HCT116 (cell line): ENCODE measurements at regions not wholly inside any gene's neighbourhood (a gene's known extent, or its start where the extent isn't known, plus 50 kb on each side); places are given as distances from the start of the nearest gene placed in this dataset.

ENCODE experiments used
- ATAC-seq: fragments of 200-7000 bp; cut with Tn5 transposase; 2 replicates; pipeline ENCODE4 v1.9.1; 2020; ENCODE audit warnings: mild to moderate bottlenecking, moderate library complexity
- BruUV-seq: library from RNA; stranded (reverse); fragments of 400-500 nt; replicated peaks from 2 replicates; lab custom pipeline; 2021; lab: Mats Ljungman, UMichigan
- CTCF ChIA-PET: fragments of 300-600 bp; sonication (Branson Sonifier 250); formaldehyde crosslinking; loops from one replicate; lab custom pipeline; 2021; ENCODE audit warnings: antibody characterized with exemption; lab: Charles Lee
- POLR2A ChIA-PET: fragments of 300-600, 350-600 bp; sonication (Branson Sonifier 250); formaldehyde crosslinking; loops from one replicate; lab custom pipeline; 2021; ENCODE audit warnings: antibody characterized with exemption; lab: Charles Lee
- RAD21 ChIA-PET, 2 experiments: fragments of 300-600 bp; sonication (Branson Sonifier 250); formaldehyde crosslinking; loops; one replicate each; lab custom pipeline; 2023; ENCODE audit warnings: low total read pairs in 2 of 2; ENCODE audit not compliant: uncharacterized antibody in 2 of 2, unreplicated experiment in 2 of 2, low non-redundant PET in 1 of 2; lab: Charles Lee
- DNase-seq: peaks from one replicate; pipeline ENCODE4 v3.0.0-alpha.2; 2010; ENCODE audit warnings: low read depth, low spot score
- H2AFZ ChIP-seq: fragments of 200-600 bp; shearing (Covaris generic), sonication (generic); 2 replicates; pipeline ENCODE4 v1.6.1; 2017; ENCODE audit warnings: low read depth, mixed run types, mixed read lengths, antibody characterized with exemption, low read length; ENCODE audit not compliant: poor library complexity, severe bottlenecking
- H3K27ac ChIP-seq: 2 replicates; pipeline ENCODE4 v1.5.1; 2012; ENCODE audit warnings: low read depth, low read length
- H3K27me3 ChIP-seq: fragments of 200-600 bp; sonication (generic); 2 replicates; pipeline ENCODE4 v1.6.1; 2016; ENCODE audit warnings: mixed run types, low read length, mixed read lengths; ENCODE audit not compliant: insufficient read depth
- H3K36me3 ChIP-seq, 2 experiments: fragments of 200-500 bp in 1 of 2; fragments of 200-600 bp in 1 of 2; sonication (Bioruptor generic) in 1 of 2; sonication (generic) in 1 of 2; 2 replicates each; pipeline versions ENCODE4 v1.5.1 to v1.6.1; 2014 to 2016; ENCODE audit warnings: low read length in 2 of 2, inconsistent platforms in 1 of 2, mixed read lengths in 1 of 2, mixed run types in 1 of 2; ENCODE audit not compliant: insufficient read depth in 2 of 2, control insufficient read depth in 1 of 2
- H3K4me1 ChIP-seq, 2 experiments: fragments of 200-600 bp in 1 of 2; sonication (generic) in 1 of 2; 2 replicates each; pipeline versions ENCODE4 v1.5.1 to v1.6.1; 2012 to 2017; ENCODE audit warnings: low read length in 2 of 2, inconsistent platforms in 1 of 2, mild to moderate bottlenecking in 1 of 2, mixed read lengths in 1 of 2, mixed run types in 1 of 2, moderate library complexity in 1 of 2; ENCODE audit not compliant: insufficient read depth in 2 of 2, control insufficient read depth in 1 of 2
- H3K4me2 ChIP-seq: fragments of 200-600 bp; sonication (generic); 2 replicates; pipeline ENCODE4 v1.6.1; 2017; ENCODE audit warnings: mixed run types, low read length, mixed read lengths
- H3K4me3 ChIP-seq, 2 experiments: fragments of 200-600 bp in 1 of 2; sonication (generic) in 1 of 2; replicated peaks in 1 of 2; 2 replicates each; pipeline ENCODE4 v1.5.1; 2011 to 2016; ENCODE audit warnings: low read length in 2 of 2, control low read depth in 1 of 2, low read depth in 1 of 2, mild to moderate bottlenecking in 1 of 2, mixed read lengths in 1 of 2, mixed run types in 1 of 2
- H3K79me2 ChIP-seq: fragments of 200-600 bp; sonication (generic); 2 replicates; pipeline ENCODE4 v1.6.1; 2017; ENCODE audit warnings: mild to moderate bottlenecking, mixed run types, low read length, moderate library complexity, mixed read lengths; ENCODE audit not compliant: insufficient read depth
- H3K9ac ChIP-seq: fragments of 200-600 bp; sonication (generic); 2 replicates; pipeline ENCODE4 v1.6.1; 2016; ENCODE audit warnings: low read length, mixed read lengths
- H3K9me2 ChIP-seq: fragments of 200-600 bp; sonication (generic), shearing (Covaris generic); 2 replicates; pipeline ENCODE4 v1.6.1; 2017; ENCODE audit warnings: mixed run types, mild to moderate bottlenecking, moderate library complexity; ENCODE audit not compliant: insufficient read depth
- H3K9me3 ChIP-seq, 2 experiments: fragments of 200-500 bp in 1 of 2; fragments of 200-600 bp in 1 of 2; sonication (Bioruptor generic) in 1 of 2; sonication (generic) in 1 of 2; 2 replicates each; pipeline ENCODE4 v1.6.1; 2014 to 2017; ENCODE audit warnings: low read length in 2 of 2, mixed read lengths in 2 of 2, inconsistent platforms in 1 of 2, low read depth in 1 of 2, mild to moderate bottlenecking in 1 of 2, mixed run types in 1 of 2, moderate library complexity in 1 of 2; ENCODE audit not compliant: control insufficient read depth in 1 of 2, insufficient read depth in 1 of 2
- H4K20me1 ChIP-seq: fragments of 200-600 bp; sonication (generic), shearing (Covaris generic); 2 replicates; pipeline ENCODE4 v1.6.1; 2017; ENCODE audit warnings: mixed run types, mild to moderate bottlenecking, moderate library complexity; ENCODE audit not compliant: insufficient read depth
- CBX3 ChIP-seq: IDR thresholded peaks from 2 replicates; pipeline ENCODE4 v1.6.1; 2012; ENCODE audit warnings: low read depth
- CTCF ChIP-seq, 3 experiments: fragments of 200-600 bp in 1 of 3; sonication (generic) in 1 of 3; IDR thresholded peaks in 2 of 3; conservative IDR thresholded peaks in 1 of 3; 2 replicates each; pipeline ENCODE4 v1.5.1; 2012 to 2017; ENCODE audit warnings: low read depth in 2 of 3, low read length in 2 of 3, antibody characterized with exemption in 1 of 3, borderline replicate concordance in 1 of 3, control low read depth in 1 of 3, mild to moderate bottlenecking in 1 of 3, mixed read lengths in 1 of 3, mixed run types in 1 of 3, moderate library complexity in 1 of 3; ENCODE audit not compliant: insufficient read depth in 1 of 3
- ELF1 ChIP-seq: IDR thresholded peaks from 2 replicates; pipeline ENCODE4 v1.6.1; 2012; ENCODE audit warnings: low read depth, borderline replicate concordance
- FOSL1 ChIP-seq: IDR thresholded peaks from 2 replicates; pipeline ENCODE4 v1.6.1; 2012; ENCODE audit warnings: low read depth
- JUND ChIP-seq: IDR thresholded peaks from 2 replicates; pipeline ENCODE4 v1.6.1; 2012
- POLR2A ChIP-seq: IDR thresholded peaks from 2 replicates; pipeline ENCODE4 v1.7.0; 2011; ENCODE audit warnings: borderline replicate concordance; ENCODE audit not compliant: insufficient read depth, insufficient read length; ENCODE audit errors: extremely low read depth
- POLR2AphosphoS5 ChIP-seq: IDR thresholded peaks from 2 replicates; pipeline ENCODE4 v1.6.1; 2011; ENCODE audit warnings: mild to moderate bottlenecking, low read depth, low read length, moderate library complexity
- SIN3A ChIP-seq: IDR thresholded peaks from 2 replicates; pipeline ENCODE4 v1.6.1; 2012; ENCODE audit warnings: low read depth
- SP1 ChIP-seq: IDR thresholded peaks from 2 replicates; pipeline ENCODE4 v1.6.1; 2012; ENCODE audit warnings: low read depth
- SRF ChIP-seq: IDR thresholded peaks from 2 replicates; pipeline ENCODE4 v1.6.1; 2012; ENCODE audit warnings: low read depth
- YY1 ChIP-seq: IDR thresholded peaks from 2 replicates; pipeline ENCODE4 v1.6.1; 2011; ENCODE audit warnings: low read length, low read depth, moderate library complexity, mild to moderate bottlenecking; ENCODE audit not compliant: insufficient replicate concordance; ENCODE audit errors: extremely low read depth
- ZBTB33 ChIP-seq: IDR thresholded peaks from 2 replicates; pipeline ENCODE4 v1.6.1; 2011; ENCODE audit warnings: mild to moderate bottlenecking, low read length, moderate library complexity; ENCODE audit not compliant: insufficient replicate concordance; ENCODE audit errors: extremely low read depth
- ZFX ChIP-seq: fragments of 450-650 bp; IDR thresholded peaks from 2 replicates; pipeline ENCODE4 v1.6.1; 2017
- ZNF274 ChIP-seq: fragments of 200-500 bp; sonication (Bioruptor generic); IDR thresholded peaks from 2 replicates; pipeline ENCODE4 v1.6.1; 2014; ENCODE audit warnings: mild to moderate bottlenecking, low read depth, low read length, inconsistent platforms
- intact Hi-C: fragments of 100-400 bp; cut with micrococcal nuclease; formaldehyde crosslinking; loops from 2 replicates; pipeline ENCODE4 v1.10.0; 2022
- TF ChIP-seq, protein P1 (sequence below): IDR thresholded peaks from 2 replicates; pipeline ENCODE4 v1.6.1; 2012

DNA sequence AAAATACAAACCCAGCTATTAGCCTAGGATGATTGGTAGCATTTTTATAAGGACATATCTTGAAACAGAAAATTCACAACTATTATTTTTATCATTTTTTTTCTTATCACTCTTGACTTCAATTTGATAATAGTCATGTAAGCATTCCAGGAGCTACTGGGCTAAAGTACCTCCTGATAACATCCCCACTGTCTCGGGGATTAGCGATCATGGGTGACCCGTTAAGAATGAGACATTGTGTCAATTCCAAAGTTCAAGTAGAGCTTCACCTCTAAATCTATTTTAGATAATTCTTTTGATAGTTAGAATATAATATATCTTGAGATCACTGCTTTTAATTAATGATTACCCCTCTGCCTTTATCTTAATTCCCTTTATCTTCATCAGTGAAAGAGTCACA lies 1204.5 kb upstream of the CHAC2 start:
- intact Hi-C loops = no loop called here
- Histone ChIP-seq H3K9ac (no peak overlapping the region), H3K4me1 (no peaks in the 10 kb centered on the region), H3K4me3 (no peak overlapping the region), H3K4me2 (no peak overlapping the region), H3K27me3 (no peaks in the 10 kb centered on the region), H3K36me3 (no peaks in the 10 kb centered on the region), H3K9me2 (no peaks in the 10 kb centered on the region), H4K20me1 (no peaks in the 10 kb centered on the region), H3K79me2 (no peaks in the 10 kb centered on the region), H2AFZ (no peak overlapping the region), H3K9me3 (no peaks in the 10 kb centered on the region), H3K27ac (no peak overlapping the region)
- ChIA-PET POLR2A (no interaction called here), CTCF (no interaction called here), RAD21 (no interaction called here)
- no peak for TF ChIP-seq JUND
- TF ChIP-seq ZBTB33 = no peak
- TF ChIP-seq SRF = no peak
- no peak for TF ChIP-seq ELF1
- no peak for TF ChIP-seq SIN3A
- no peak for TF ChIP-seq YY1
- BruUV-seq = no TSS peak
- ATAC-seq (no peak), DNase-seq (no peak)

- ChIA-PET RAD21 (no interaction called here), CTCF (no interaction called here), POLR2A (no interaction called here)
- H3K9ac ChIP-seq = no peak overlapping the region
- ATAC-seq = no peak
- no peaks in the 10 kb centered on the region for H4K20me1 ChIP-seq
- no peak overlapping the region for H3K4me3 ChIP-seq
- intact Hi-C loops = loop anchor here (1.0 kb wide), 1 partner anchor 36 kb away; no protein-coding TSS in a partner anchor
- no peak for DNase-seq
- no peaks in the 10 kb centered on the region for H3K4me1 ChIP-seq
- no peak overlapping the region for H2AFZ ChIP-seq
- no peak overlapping the region for H3K27ac ChIP-seq
- H3K79me2 ChIP-seq = no peaks in the 10 kb centered on the region
- H3K9me3 ChIP-seq = no peaks in the 10 kb centered on the region
- H3K36me3 ChIP-seq = no peaks in the 10 kb centered on the region
- H3K4me2 ChIP-seq = no peak overlapping the region
- H3K9me2 ChIP-seq = no peaks in the 10 kb centered on the region
- no TSS peak for BruUV-seq
- H3K27me3 ChIP-seq = no peaks in the 10 kb centered on the region
- TF ChIP-seq FOSL1 (no peak), SP1 (no peak), POLR2A (no peak), JUND (no peak), CTCF (IDR thresholded peaks at IDR 0.05 in 2 of 3, conservative IDR thresholded peaks at IDR 0.05 in 1 of 3; ENCODE audit: borderline replicate concordance in 1 of 3, insufficient read depth in 1 of 3, low read depth in 2 of 3, low read length in 2 of 3) (no peak), POLR2AphosphoS5 (no peak), ZFX (no peak), SIN3A (no peak), YY1 (no peak), ZNF274 (no peak), CBX3 (no peak), ELF1 (no peak), ZBTB33 (no peak)
- TF ChIP-seq, protein P1, sequence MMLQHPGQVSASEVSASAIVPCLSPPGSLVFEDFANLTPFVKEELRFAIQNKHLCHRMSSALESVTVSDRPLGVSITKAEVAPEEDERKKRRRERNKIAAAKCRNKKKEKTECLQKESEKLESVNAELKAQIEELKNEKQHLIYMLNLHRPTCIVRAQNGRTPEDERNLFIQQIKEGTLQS = no peak
Measured at GRCh38 chr2:52558265-52558664, 1209.3 kb upstream of the CHAC2 start.
